H1 (cell line): ENCODE measurements at regions not wholly inside any gene's neighbourhood (a gene's known extent, or its start where the extent isn't known, plus 50 kb on each side); places are given as distances from the start of the nearest gene placed in this dataset.

ENCODE experiments used
- CTCF ChIA-PET: fragments of 300-600 bp; sonication (Branson Sonifier 250); formaldehyde crosslinking; loops from one replicate; lab custom pipeline; 2021; ENCODE audit not compliant: partially characterized antibody; lab: Charles Lee
- POLR2A ChIA-PET: fragments of 300-600 bp; sonication (Branson Sonifier 250); formaldehyde crosslinking; loops from one replicate; lab custom pipeline; 2021; ENCODE audit warnings: inconsistent platforms; ENCODE audit not compliant: partially characterized antibody; lab: Charles Lee
- DNase-seq, 2 experiments: peaks; one replicate each; pipeline versions ENCODE4 v3.0.0 to v3.0.0-alpha.2; 2010 to 2022; ENCODE audit warnings: low spot score in 2 of 2, low read depth in 1 of 2, mixed read lengths in 1 of 2
- FAIRE-seq: peaks from 2 replicates; lab custom pipeline; 2011; peaks lifted over from hg19 to GRCh38; lab: Jason Lieb, UNC
- H2AFZ ChIP-seq: 2 replicates; pipeline ENCODE4 v1.8.1; 2012; ENCODE audit warnings: low read length, inconsistent platforms
- H2AK5ac ChIP-seq: 2 replicates; pipeline ENCODE4 v1.6.1; 2013; ENCODE audit warnings: low read depth, low read length
- H2BK120ac ChIP-seq: replicated peaks from 2 replicates; pipeline ENCODE3; 2013; ENCODE audit warnings: low read depth, low read length, inconsistent platforms
- H2BK12ac ChIP-seq: 2 replicates; pipeline ENCODE4 v1.6.1; 2013; ENCODE audit warnings: low read depth, low read length
- H2BK15ac ChIP-seq: 2 replicates; pipeline ENCODE4 v1.6.1; 2013; ENCODE audit warnings: low read length
- H2BK20ac ChIP-seq: 2 replicates; pipeline ENCODE4 v1.6.1; 2013; ENCODE audit warnings: low read length
- H2BK5ac ChIP-seq: 2 replicates; pipeline ENCODE4 v1.6.1; 2013; ENCODE audit warnings: low read depth, low read length
- H3K14ac ChIP-seq: 2 replicates; pipeline ENCODE4 v1.6.1; 2013; ENCODE audit warnings: inconsistent platforms; ENCODE audit not compliant: insufficient read length
- H3K18ac ChIP-seq: 2 replicates; pipeline ENCODE4 v1.6.1; 2013; ENCODE audit warnings: low read length; ENCODE audit errors: extremely low read depth
- H3K23ac ChIP-seq: 2 replicates; pipeline ENCODE4 v1.6.1; 2013; ENCODE audit warnings: inconsistent platforms; ENCODE audit not compliant: insufficient read length
- H3K23me2 ChIP-seq: 2 replicates; pipeline ENCODE4 v1.6.1; 2013; ENCODE audit warnings: low read depth, low read length
- H3K27ac ChIP-seq: 2 replicates; pipeline ENCODE4 v1.6.1; 2011; ENCODE audit warnings: low read depth, low read length, inconsistent platforms
- H3K27me3 ChIP-seq, 4 experiments: replicated peaks in 1 of 4; 1 replicate in 1 of 4; 2 replicates in 3 of 4; pipeline versions ENCODE4 v1.6.1 to v1.8.1; 2011 to 2013; ENCODE audit warnings: low read length in 3 of 4, mild to moderate bottlenecking in 3 of 4, inconsistent platforms in 2 of 4, mixed read lengths in 2 of 4, moderate library complexity in 1 of 4; ENCODE audit not compliant: control insufficient read depth in 3 of 4, insufficient read depth in 3 of 4; ENCODE audit errors: extremely low read depth in 1 of 4
- H3K36me3 ChIP-seq, 4 experiments: 2 replicates each; pipeline versions ENCODE4 v1.6.1 to v1.8.1; 2011 to 2013; ENCODE audit warnings: mild to moderate bottlenecking in 4 of 4, low read length in 3 of 4, moderate library complexity in 2 of 4, control low read depth in 1 of 4, inconsistent platforms in 1 of 4; ENCODE audit not compliant: insufficient read depth in 4 of 4, control insufficient read depth in 2 of 4
- H3K4ac ChIP-seq: replicated peaks from 2 replicates; pipeline ENCODE3; 2013; ENCODE audit warnings: low read length, low read depth, mixed read lengths, inconsistent platforms; ENCODE audit not compliant: insufficient read length
- H3K4me1 ChIP-seq, 4 experiments: replicated peaks in 1 of 4; 1 replicate in 1 of 4; 2 replicates in 3 of 4; pipeline versions ENCODE4 v1.6.1 to v1.8.1; 2011 to 2013; ENCODE audit warnings: low read length in 3 of 4, inconsistent platforms in 2 of 4, mixed read lengths in 1 of 4; ENCODE audit not compliant: insufficient read depth in 4 of 4, control insufficient read depth in 3 of 4
- H3K4me2 ChIP-seq, 2 experiments: 2 replicates each; pipeline versions ENCODE4 v1.6.1 to v1.8.1; 2011 to 2013; ENCODE audit warnings: low read depth in 2 of 2, low read length in 2 of 2, control low read depth in 1 of 2, inconsistent platforms in 1 of 2, mild to moderate bottlenecking in 1 of 2; ENCODE audit not compliant: insufficient read depth in 1 of 2
- H3K4me3 ChIP-seq, 4 experiments: fragments of 200-600, 300-600 bp in 1 of 4; sonication (generic), shearing (Covaris generic), sonication (Bioruptor Twin) in 1 of 4; 2 replicates each; pipeline versions ENCODE4 v1.5.1 to v1.8.1; 2011 to 2016; ENCODE audit warnings: low read length in 4 of 4, low read depth in 3 of 4, control low read depth in 2 of 4, inconsistent platforms in 2 of 4, mild to moderate bottlenecking in 2 of 4, mixed read lengths in 1 of 4, moderate library complexity in 1 of 4; ENCODE audit not compliant: insufficient read depth in 2 of 4; ENCODE audit errors: extremely low read depth in 1 of 4
- H3K56ac ChIP-seq: replicated peaks from 2 replicates; pipeline ENCODE3; 2013; ENCODE audit warnings: low read depth, mild to moderate bottlenecking, mixed read lengths, low read length, inconsistent platforms; ENCODE audit not compliant: insufficient read length
- H3K79me1 ChIP-seq: 2 replicates; pipeline ENCODE4 v1.6.1; 2013; ENCODE audit warnings: low read depth, low read length, control low read depth
- H3K79me2 ChIP-seq, 2 experiments: 2 replicates each; pipeline versions ENCODE4 v1.6.1 to v1.8.1; 2012 to 2013; ENCODE audit warnings: low read length in 2 of 2, mild to moderate bottlenecking in 2 of 2, inconsistent platforms in 1 of 2; ENCODE audit not compliant: insufficient read depth in 2 of 2, control insufficient read depth in 1 of 2
- H3K9ac ChIP-seq, 4 experiments: replicated peaks in 1 of 4; 1 replicate in 1 of 4; 2 replicates in 3 of 4; pipeline versions ENCODE4 v1.6.1 to v1.8.1; 2011 to 2013; ENCODE audit warnings: low read depth in 3 of 4, low read length in 3 of 4, control low read depth in 2 of 4, mild to moderate bottlenecking in 2 of 4, moderate library complexity in 2 of 4, inconsistent platforms in 1 of 4; ENCODE audit errors: extremely low read depth in 1 of 4
- H3K9me3 ChIP-seq, 2 experiments: 2 replicates each; pipeline versions ENCODE4 v1.6.1 to v1.8.1; 2012 to 2013; ENCODE audit warnings: mild to moderate bottlenecking in 2 of 2, moderate library complexity in 2 of 2, control low read depth in 1 of 2, inconsistent platforms in 1 of 2, low read depth in 1 of 2, low read length in 1 of 2, mixed read lengths in 1 of 2; ENCODE audit not compliant: insufficient read depth in 2 of 2
- H4K20me1 ChIP-seq, 2 experiments: replicated peaks in 1 of 2; 2 replicates each; pipeline versions ENCODE3 to v1.8.1; 2011 to 2013; ENCODE audit warnings: inconsistent platforms in 2 of 2, low read length in 2 of 2, mild to moderate bottlenecking in 1 of 2; ENCODE audit not compliant: insufficient read depth in 2 of 2, control insufficient read depth in 1 of 2
- H4K5ac ChIP-seq: 2 replicates; pipeline ENCODE4 v1.6.1; 2013; ENCODE audit warnings: low read length, low read depth, mixed read lengths, inconsistent platforms; ENCODE audit not compliant: insufficient read length
- H4K8ac ChIP-seq: 2 replicates; pipeline ENCODE4 v1.8.0; 2013; ENCODE audit warnings: mild to moderate bottlenecking, moderate library complexity, low read length, inconsistent platforms; ENCODE audit not compliant: insufficient read depth; ENCODE audit errors: extremely low read depth
- H4K91ac ChIP-seq: replicated peaks from 2 replicates; pipeline ENCODE3; 2013; ENCODE audit warnings: low read length, mixed read lengths, inconsistent platforms; ENCODE audit not compliant: insufficient read length
- BCL11A ChIP-seq, 2 experiments: IDR thresholded peaks; one replicate each; pipeline ENCODE4 v1.6.1; 2011; ENCODE audit warnings: low read depth in 2 of 2, low read length in 2 of 2, mild to moderate bottlenecking in 2 of 2
- EGR1 ChIP-seq: IDR thresholded peaks from 2 replicates; pipeline ENCODE4 v1.6.1; 2011; ENCODE audit warnings: low read depth, low read length, borderline replicate concordance
- KDM1A ChIP-seq: fragments of 200-600, 300-600 bp; sonication (generic); IDR thresholded peaks from 2 replicates; pipeline ENCODE4 v1.7.1; 2016; ENCODE audit warnings: mild to moderate bottlenecking, low read length, borderline replicate concordance
- KDM4A ChIP-seq: IDR thresholded peaks from one replicate; pipeline ENCODE4 v1.7.1; 2012; ENCODE audit warnings: low read depth, mild to moderate bottlenecking, moderate library complexity, low read length, inconsistent platforms; ENCODE audit not compliant: severe bottlenecking
- RAD21 ChIP-seq, 2 experiments: IDR thresholded peaks in 1 of 2; conservative IDR thresholded peaks in 1 of 2; 2 replicates each; pipeline ENCODE4 v1.6.1; 2011; ENCODE audit warnings: low read depth in 2 of 2, low read length in 2 of 2, improper control_type of control experiment in 1 of 2, inconsistent platforms in 1 of 2, mild to moderate bottlenecking in 1 of 2, moderate library complexity in 1 of 2
- SUZ12 ChIP-seq: fragments of 200-600 bp; sonication (generic); IDR thresholded peaks from 2 replicates; pipeline ENCODE4 v1.6.1; 2012; ENCODE audit warnings: mild to moderate bottlenecking, inconsistent platforms, low read length, moderate library complexity, mixed read lengths
- WGBS, 2 experiments: shearing (Covaris generic) in 1 of 2; methylation state at CpG; one replicate each; pipeline versions ENCODE4 v1.1.6 to v1.1.7; 2013 to 2015; ENCODE audit warnings: low lambda C conversion rate in 2 of 2, mixed read lengths in 2 of 2, inconsistent platforms in 1 of 2, low coverage in 1 of 2, missing lambda C conversion rate in 1 of 2; ENCODE audit not compliant: insufficient replicate concordance in 2 of 2, insufficient coverage in 1 of 2, insufficient read length in 1 of 2; ENCODE audit errors: extremely low coverage in 1 of 2, missing lambda C conversion rate in 1 of 2; 5-methylcytosine and 5-hydroxymethylcytosine counted together

DNA sequence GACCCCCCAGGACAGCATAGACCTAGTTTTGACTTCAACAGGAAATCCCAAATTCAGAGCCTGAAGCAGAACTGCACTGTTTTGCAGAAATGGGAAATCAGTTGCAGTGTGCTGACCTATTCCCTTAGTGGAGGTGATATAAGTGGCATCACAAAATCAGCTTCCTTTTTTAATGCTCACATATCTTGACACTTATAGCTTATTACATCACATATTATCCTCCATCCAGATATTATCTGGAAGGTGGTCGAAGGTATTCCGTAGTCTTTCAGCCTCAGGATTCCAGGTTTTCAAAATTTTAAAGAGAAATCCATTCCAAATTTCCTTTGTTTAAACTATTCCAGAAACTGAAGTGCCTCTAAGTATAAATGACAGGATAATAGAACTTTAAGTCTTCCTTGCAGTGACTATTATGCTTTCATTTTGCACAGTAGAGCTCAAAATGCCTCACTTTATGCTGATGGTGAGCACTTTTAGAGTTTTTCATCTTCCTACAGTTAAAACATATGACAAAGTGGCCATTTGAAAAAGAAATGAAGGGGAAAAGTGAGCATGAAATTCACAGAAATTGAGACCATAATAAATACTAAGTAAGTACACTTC is 106.4 kb upstream of the DPYD start:
- Histone ChIP-seq H2BK12ac (no peak overlapping the region), H2BK20ac (no peak overlapping the region), H3K18ac (no peak overlapping the region), H4K91ac (no peak overlapping the region), H4K20me1 (no peaks in the 10 kb centered on the region), H3K4me1 (no peaks in the 10 kb centered on the region), H3K79me1 (no peaks in the 10 kb centered on the region), H3K27ac (no peak overlapping the region), H4K8ac (no peak overlapping the region), H3K9ac (no peak overlapping the region), H2AFZ (no peak overlapping the region), H2BK120ac (no peak overlapping the region), H3K23me2 (no peaks in the 10 kb centered on the region), H4K5ac (no peak overlapping the region), H3K56ac (no peak overlapping the region), H2BK5ac (no peak overlapping the region), H2AK5ac (no peak overlapping the region), H3K4me2 (no peak overlapping the region), H3K4ac (no peak overlapping the region), H3K14ac (no peak overlapping the region), H3K4me3 (no peak overlapping the region), H3K27me3 (peaks cover 0 to 1% (median 0%) of the 10 kb centered on the region in 4 experiments; a peak in 1 of 7 replicates), H2BK15ac (no peak overlapping the region), H3K79me2 (no peaks in the 10 kb centered on the region), H3K9me3 (no peaks in the 10 kb centered on the region), H3K23ac (no peak overlapping the region), H3K36me3 (no peaks in the 10 kb centered on the region)
- DNase-seq (no peak), FAIRE-seq (no peak)
- TF ChIP-seq SUZ12 (no peak), EGR1 (no peak), KDM1A (no peak), BCL11A (IDR thresholded peaks at IDR 0.05; ENCODE audit: low read depth in 2 of 2, low read length in 2 of 2) (no peak), RAD21 (IDR thresholded peaks at IDR 0.05 in 1 of 2, conservative IDR thresholded peaks at IDR 0.05 in 1 of 2; ENCODE audit: low read depth in 2 of 2, low read length in 2 of 2) (no peak), KDM4A (no peak)
- ChIA-PET CTCF (no interaction called here), POLR2A (no interaction called here)
- WGBS, 2 experiments, result 97% methylated on average over 2 of the region's 2 CpGs; no CpG with 5 or more reads in 1 of the 2 experiments
